Fibroblast of mammary gland (primary cell): ENCODE measurements at regions not wholly inside any gene's neighbourhood (a gene's known extent, or its start where the extent isn't known, plus 50 kb on each side); places are given as distances from the start of the nearest gene placed in this dataset.

ENCODE experiments used
- DNase-seq: peaks from one replicate; pipeline ENCODE4 v3.0.0-alpha.2; 2010; ENCODE audit warnings: low read depth
- H3K4me3 ChIP-seq: 2 replicates; pipeline ENCODE4 v1.5.1; 2011; ENCODE audit warnings: low read depth, mild to moderate bottlenecking, low read length, moderate library complexity; ENCODE audit not compliant: control insufficient read depth
- TF ChIP-seq, protein P1 (sequence below): conservative IDR thresholded peaks from 2 replicates; pipeline ENCODE4 v1.5.1; 2011; ENCODE audit warnings: low read depth, low read length, inconsistent platforms; ENCODE audit not compliant: control insufficient read depth, insufficient read depth

DNA sequence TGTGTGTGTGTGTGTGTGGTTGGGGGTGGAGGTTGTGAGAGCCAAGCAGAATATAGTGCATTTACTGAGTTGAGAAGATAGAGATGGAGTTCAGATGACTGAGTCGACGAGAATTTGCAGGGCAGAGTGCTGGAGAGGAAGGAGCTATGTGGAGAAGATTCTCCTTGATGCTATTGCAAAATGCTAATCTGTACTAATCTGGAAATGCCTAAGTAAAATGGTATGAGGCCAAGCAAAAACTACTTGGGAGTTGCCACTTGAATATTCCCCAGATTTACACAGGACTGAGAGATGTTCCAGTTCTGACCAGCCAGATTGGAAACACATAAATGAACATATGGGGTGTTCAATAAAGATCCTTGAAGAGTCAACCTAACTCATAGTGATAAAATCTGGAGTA, 316.4 kb downstream of the NSUN3 start:
- no peak overlapping the region for H3K4me3 ChIP-seq
- no peak for DNase-seq
- TF ChIP-seq, protein P1, sequence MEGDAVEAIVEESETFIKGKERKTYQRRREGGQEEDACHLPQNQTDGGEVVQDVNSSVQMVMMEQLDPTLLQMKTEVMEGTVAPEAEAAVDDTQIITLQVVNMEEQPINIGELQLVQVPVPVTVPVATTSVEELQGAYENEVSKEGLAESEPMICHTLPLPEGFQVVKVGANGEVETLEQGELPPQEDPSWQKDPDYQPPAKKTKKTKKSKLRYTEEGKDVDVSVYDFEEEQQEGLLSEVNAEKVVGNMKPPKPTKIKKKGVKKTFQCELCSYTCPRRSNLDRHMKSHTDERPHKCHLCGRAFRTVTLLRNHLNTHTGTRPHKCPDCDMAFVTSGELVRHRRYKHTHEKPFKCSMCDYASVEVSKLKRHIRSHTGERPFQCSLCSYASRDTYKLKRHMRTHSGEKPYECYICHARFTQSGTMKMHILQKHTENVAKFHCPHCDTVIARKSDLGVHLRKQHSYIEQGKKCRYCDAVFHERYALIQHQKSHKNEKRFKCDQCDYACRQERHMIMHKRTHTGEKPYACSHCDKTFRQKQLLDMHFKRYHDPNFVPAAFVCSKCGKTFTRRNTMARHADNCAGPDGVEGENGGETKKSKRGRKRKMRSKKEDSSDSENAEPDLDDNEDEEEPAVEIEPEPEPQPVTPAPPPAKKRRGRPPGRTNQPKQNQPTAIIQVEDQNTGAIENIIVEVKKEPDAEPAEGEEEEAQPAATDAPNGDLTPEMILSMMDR: no peak

DNA sequence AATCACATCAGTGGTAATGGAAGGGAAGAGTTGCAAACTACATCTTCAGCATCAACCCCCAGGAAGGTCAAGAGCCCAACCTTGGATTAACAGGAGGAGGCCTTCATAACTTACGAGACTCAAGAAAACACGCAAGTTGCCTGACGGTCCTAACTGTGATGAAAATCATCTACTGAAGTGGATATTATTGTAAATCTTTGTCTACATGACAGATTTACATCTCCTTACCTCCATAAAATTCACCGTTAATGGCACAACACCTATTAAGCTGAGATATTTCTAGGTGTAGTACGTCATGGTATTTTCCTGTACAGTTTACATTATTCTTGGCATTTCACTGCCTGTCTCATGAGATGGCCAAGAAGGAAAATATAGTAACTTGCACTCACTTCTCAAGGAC, 332.0 kb downstream of the NSUN3 start:
- H3K4me3 ChIP-seq: no peak overlapping the region
- TF ChIP-seq, protein P1: no peak
- no peak for DNase-seq

DNA sequence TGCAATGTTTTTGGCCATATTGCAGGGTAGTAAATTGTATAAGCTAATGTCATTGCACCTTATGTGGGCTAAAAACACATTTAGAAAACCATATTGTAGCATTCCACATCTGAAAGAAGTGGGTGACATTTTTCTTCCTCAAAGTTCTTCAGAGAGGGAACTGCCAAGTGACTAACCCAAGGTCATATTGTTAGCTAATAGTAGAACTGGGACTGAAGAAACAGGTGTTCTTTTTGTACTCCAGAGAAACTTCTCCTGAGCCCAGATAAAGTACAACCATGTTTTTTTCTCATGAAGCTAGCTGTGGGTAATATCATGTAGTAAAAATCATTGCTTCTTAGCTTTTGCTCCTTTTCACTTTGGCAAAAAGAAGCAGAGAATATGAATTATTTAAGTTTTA, 333.0 kb downstream of the NSUN3 start:
- no peak overlapping the region for H3K4me3 ChIP-seq
- DNase-seq: no peak
- TF ChIP-seq, protein P1: no peak

DNA sequence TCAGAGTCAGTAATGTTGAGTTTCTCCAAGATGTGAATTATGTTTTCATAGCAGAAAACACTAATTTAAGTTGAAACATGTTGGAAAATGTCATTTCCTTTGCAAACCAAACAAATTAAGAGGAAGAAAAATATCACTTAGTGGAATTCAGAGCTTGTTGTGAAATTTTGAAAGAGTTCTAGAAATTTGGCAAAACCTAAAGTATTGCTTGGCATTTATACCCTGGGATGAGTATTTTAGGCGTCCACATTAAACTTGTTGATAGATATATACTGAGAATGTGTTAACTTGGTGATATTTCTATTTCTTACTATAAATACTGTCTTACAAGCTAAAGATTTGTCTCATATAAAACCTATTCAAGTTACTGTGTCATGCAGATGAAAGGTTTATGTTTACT, 335.2 kb downstream of the NSUN3 start:
- H3K4me3 ChIP-seq: no peak overlapping the region
- TF ChIP-seq, protein P1: no peak
- DNase-seq: no peak

DNA sequence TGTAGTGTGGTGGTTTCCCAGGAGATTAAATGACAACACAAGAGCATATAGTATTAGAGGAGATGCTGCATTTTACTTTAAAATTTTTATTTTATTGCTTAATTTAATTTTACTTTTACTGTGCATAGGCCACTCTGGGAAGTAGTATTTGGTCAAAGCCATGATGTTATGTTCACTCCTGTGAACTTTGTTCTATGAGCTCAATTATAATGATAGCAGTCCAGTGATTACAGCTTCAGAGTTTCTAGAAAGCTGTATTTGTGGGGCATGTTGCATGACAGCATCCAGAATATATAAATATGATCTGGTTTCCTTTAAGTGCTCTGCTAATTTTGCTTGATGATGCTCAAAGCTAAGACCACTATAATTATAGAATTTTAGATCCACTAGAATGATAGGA, 338.6 kb downstream of the NSUN3 start:
- DNase-seq: no peak
- TF ChIP-seq, protein P1: no peak
- H3K4me3 ChIP-seq: no peak overlapping the region

DNA sequence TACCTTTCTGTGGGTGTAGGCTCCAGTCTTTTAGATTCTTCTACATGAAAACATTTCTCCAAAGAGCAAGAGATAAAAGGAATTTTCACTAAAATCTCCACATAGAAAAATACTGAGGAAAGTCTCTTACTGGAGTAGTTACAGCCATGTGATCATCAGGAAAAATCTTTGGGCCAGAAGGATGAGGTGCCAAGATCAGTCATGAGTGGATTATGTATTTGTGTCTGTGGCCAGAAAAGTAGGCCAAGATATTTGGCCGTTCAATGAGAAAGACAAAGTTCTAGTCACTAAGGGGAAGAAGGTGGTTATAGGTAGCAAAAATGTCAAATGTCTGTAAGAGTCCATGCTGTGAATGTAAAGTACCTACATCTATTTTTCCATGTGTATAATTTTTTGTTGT, 339.3 kb downstream of the NSUN3 start:
- DNase-seq: no peak
- TF ChIP-seq, protein P1: no peak
- no peak overlapping the region for H3K4me3 ChIP-seq
